AG10803 (cell line): ENCODE measurements at regions not wholly inside any gene's neighbourhood (a gene's known extent, or its start where the extent isn't known, plus 50 kb on each side); places are given as distances from the start of the nearest gene placed in this dataset.

Source experiments
- DNase-seq: peaks from one replicate; pipeline ENCODE4 v3.0.0; 2010; ENCODE audit warnings: low read depth
- H3K4me3 ChIP-seq: 2 replicates; pipeline ENCODE4 v1.5.1; 2011; ENCODE audit warnings: mild to moderate bottlenecking, low read length, control low read depth
- TF ChIP-seq, protein P1 (sequence below): conservative IDR thresholded peaks from 2 replicates; pipeline ENCODE4 v1.5.1; 2011; ENCODE audit warnings: mild to moderate bottlenecking, low read length, control low read depth, inconsistent platforms

DNA sequence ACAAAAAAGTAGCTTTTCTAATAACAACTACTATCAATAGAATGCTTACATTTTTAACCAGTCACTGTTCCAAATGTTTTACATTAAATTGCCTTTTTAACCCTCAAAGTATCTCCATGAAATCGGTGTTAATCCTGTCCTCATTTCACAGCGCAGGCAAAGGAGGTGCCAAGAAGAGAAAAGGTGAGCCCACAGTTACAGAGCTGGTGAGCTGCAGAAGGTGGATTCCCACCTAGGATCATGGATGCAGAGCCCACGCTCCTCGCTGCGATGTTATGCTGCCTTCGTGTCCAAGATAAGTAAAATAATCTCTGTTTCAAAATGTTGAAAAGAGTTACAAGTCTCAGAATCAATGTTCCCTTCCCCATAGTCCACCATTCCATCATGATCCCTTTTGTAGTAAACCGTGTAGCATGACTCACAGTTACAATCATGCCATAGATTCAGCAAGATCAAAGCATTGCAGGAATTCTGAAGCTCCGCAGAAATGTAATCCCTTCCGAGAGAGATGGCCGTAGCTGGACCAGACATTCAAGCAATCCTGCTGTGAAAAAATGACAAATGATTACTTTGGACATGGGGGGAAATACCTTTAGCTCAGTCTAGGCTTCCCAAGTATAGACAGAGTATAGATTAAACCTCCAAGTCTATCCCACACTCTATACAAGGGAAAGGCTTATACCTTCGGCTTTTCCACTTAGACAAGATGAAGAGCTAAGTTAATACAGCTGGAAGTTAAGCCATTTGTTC, 394.7 kb upstream of the AKR1E2 start:
- TF ChIP-seq, protein P1, sequence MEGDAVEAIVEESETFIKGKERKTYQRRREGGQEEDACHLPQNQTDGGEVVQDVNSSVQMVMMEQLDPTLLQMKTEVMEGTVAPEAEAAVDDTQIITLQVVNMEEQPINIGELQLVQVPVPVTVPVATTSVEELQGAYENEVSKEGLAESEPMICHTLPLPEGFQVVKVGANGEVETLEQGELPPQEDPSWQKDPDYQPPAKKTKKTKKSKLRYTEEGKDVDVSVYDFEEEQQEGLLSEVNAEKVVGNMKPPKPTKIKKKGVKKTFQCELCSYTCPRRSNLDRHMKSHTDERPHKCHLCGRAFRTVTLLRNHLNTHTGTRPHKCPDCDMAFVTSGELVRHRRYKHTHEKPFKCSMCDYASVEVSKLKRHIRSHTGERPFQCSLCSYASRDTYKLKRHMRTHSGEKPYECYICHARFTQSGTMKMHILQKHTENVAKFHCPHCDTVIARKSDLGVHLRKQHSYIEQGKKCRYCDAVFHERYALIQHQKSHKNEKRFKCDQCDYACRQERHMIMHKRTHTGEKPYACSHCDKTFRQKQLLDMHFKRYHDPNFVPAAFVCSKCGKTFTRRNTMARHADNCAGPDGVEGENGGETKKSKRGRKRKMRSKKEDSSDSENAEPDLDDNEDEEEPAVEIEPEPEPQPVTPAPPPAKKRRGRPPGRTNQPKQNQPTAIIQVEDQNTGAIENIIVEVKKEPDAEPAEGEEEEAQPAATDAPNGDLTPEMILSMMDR, result no peak
- peak; percentile 58 for DNase-seq

DNA sequence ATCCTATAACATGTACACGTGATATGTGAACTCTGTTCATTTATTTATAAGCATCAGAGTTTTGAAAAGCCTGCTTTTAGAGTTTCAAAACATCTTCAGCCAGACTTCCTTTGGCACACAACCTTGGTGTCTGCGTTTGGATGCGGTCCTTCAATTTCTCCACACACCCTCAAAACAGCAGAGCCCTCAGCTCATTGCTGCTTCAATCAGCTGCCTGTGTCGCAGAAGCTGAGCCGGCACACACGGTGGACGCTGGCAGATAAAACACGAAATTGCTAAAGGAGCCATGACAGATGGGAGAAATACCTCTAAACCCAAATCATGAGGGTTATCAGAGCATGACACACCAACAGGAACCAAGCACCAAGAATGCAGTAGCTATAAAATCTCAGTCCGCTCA, 396.4 kb upstream of the AKR1E2 start:
- DNase-seq, result peak; percentile 7
- H3K4me3 ChIP-seq, result no peak overlapping the region
- TF ChIP-seq, protein P1, result no peak

More for the DNA sequence above, 394.7 kb upstream of the AKR1E2 start:
- no peak overlapping the region for H3K4me3 ChIP-seq

GRCh38 chr10:4427532-4427931, 398.5 kb upstream of the AKR1E2 start:
- TF ChIP-seq, protein P1, result no peak
- peak; percentile 57 for DNase-seq
- H3K4me3 ChIP-seq, result no peak overlapping the region

DNA sequence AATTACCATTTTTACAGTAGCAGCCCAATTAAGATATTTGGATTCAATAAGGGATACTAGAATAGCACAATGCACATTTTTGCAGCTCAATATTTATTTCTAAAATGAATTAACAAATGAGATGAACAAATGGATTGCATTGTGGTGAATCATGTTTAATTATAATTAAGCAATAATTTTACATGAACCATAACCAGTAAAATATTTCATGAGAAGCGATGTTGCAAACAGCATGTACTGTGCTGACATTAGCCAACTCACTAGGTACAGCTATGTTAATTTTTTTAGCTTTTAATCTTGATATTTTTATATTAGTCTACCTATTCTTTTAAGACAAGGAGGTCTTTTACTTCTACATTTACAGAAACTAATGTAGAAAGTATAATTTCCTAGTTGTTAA, 399.1 kb upstream of the AKR1E2 start:
- peak; percentile 42 for DNase-seq
- TF ChIP-seq, protein P1, result no peak
- H3K4me3 ChIP-seq, result no peak overlapping the region

DNA sequence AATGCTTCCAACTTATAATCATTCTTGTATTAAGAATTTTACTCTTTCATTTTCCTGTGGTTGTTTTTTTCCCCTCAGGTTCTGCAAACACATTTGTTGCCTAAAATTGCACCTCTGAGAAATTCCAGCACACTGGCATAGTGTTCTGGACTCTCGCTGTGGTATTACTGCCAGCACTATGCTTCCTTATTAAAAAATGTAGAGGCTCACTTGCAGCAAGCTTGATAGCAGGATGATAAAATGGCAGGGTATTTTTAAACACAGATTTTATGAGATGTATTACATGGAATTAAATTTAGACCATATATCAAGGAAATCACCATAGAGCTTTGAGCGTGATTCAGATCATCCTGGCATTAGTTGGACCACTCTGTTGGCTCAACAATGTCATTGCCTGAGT, 416.7 kb upstream of the AKR1E2 start:
- TF ChIP-seq, protein P1, result no peak
- H3K4me3 ChIP-seq, result no peak overlapping the region
- DNase-seq, result no peak

DNA sequence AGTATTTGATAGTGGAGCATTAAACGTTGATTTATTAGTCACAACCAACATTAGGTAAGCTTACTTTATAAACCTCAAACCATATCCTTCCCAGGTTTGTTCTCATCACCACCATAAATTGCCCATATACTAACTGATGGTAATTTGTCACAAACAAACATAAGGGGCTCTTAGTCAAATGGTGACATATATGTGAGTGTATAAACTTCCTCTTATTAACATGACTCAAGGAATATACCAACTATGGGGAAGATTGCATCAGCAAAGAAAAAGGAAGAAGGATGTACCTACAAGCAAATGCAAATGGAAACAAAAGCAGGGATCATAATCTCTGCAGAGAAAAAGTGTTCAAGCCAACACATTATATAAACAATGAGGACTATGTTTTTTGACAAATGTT, 418.2 kb upstream of the AKR1E2 start:
- TF ChIP-seq, protein P1, result no peak
- no peak overlapping the region for H3K4me3 ChIP-seq
- peak; percentile 58 for DNase-seq

- no peak for DNase-seq
- TF ChIP-seq, protein P1, result no peak
- no peak overlapping the region for H3K4me3 ChIP-seq
Observed at GRCh38 chr10:4405828-4406227, 420.2 kb upstream of the AKR1E2 start.
